Mesenchymal stem cell (in vitro differentiated cells and primary cell): ENCODE measurements at regions not wholly inside any gene's neighbourhood (a gene's known extent, or its start where the extent isn't known, plus 50 kb on each side); places are given as distances from the start of the nearest gene placed in this dataset.

Source experiments
- DNase-seq: peaks from one replicate; pipeline ENCODE4 v3.0.0-alpha.2; 2013
- H2AFZ ChIP-seq: one replicate; pipeline ENCODE4 v1.6.1; 2013; ENCODE audit warnings: low read depth, mild to moderate bottlenecking, control low read depth, inconsistent platforms, low read length, moderate library complexity
- H2AK5ac ChIP-seq: 2 replicates; pipeline ENCODE4 v1.6.1; 2013; ENCODE audit warnings: low read length, moderate library complexity, mild to moderate bottlenecking, inconsistent platforms; ENCODE audit not compliant: severe bottlenecking
- H2BK120ac ChIP-seq: one replicate; pipeline ENCODE4 v1.6.1; 2013; ENCODE audit warnings: low read depth, mild to moderate bottlenecking, inconsistent platforms, low read length, moderate library complexity
- H2BK12ac ChIP-seq, 2 experiments: one replicate each; pipeline ENCODE4 v1.6.1; 2013; ENCODE audit warnings: inconsistent platforms in 2 of 2, low read length in 2 of 2, mild to moderate bottlenecking in 2 of 2, moderate library complexity in 2 of 2, control low read depth in 1 of 2
- H2BK15ac ChIP-seq: one replicate; pipeline ENCODE4 v1.6.1; 2013; ENCODE audit warnings: mild to moderate bottlenecking, low read depth, inconsistent platforms; ENCODE audit not compliant: poor library complexity, severe bottlenecking
- H2BK5ac ChIP-seq: 2 replicates; pipeline ENCODE4 v1.6.1; 2013; ENCODE audit warnings: low read depth, mild to moderate bottlenecking, low read length, control low read depth, inconsistent platforms; ENCODE audit not compliant: poor library complexity, severe bottlenecking
- H3K14ac ChIP-seq, 2 experiments: one replicate each; pipeline ENCODE4 v1.6.1; 2013; ENCODE audit warnings: inconsistent platforms in 2 of 2, low read length in 2 of 2, control low read depth in 1 of 2, mild to moderate bottlenecking in 1 of 2, moderate library complexity in 1 of 2
- H3K18ac ChIP-seq, 2 experiments: one replicate each; pipeline ENCODE4 v1.6.1; 2013; ENCODE audit warnings: inconsistent platforms in 2 of 2, low read length in 2 of 2, control low read depth in 1 of 2, low read depth in 1 of 2, mild to moderate bottlenecking in 1 of 2
- H3K23ac ChIP-seq, 2 experiments: one replicate each; pipeline ENCODE4 v1.6.1; 2013; ENCODE audit warnings: inconsistent platforms in 2 of 2, low read length in 2 of 2, mild to moderate bottlenecking in 2 of 2, moderate library complexity in 2 of 2, control low read depth in 1 of 2
- H3K27ac ChIP-seq: 2 replicates; pipeline ENCODE4 v1.5.1; 2013; ENCODE audit warnings: mild to moderate bottlenecking, moderate library complexity, low read length, control low read depth, inconsistent platforms; ENCODE audit not compliant: poor library complexity, severe bottlenecking
- H3K27me3 ChIP-seq, 2 experiments: 2 replicates each; pipeline versions ENCODE4 v1.6.1 to v1.7.0; 2013; ENCODE audit warnings: low read length in 2 of 2, mild to moderate bottlenecking in 2 of 2, moderate library complexity in 2 of 2, control low read depth in 1 of 2, inconsistent platforms in 1 of 2; ENCODE audit not compliant: control insufficient read depth in 1 of 2, insufficient read depth in 1 of 2
- H3K36me3 ChIP-seq, 2 experiments: 2 replicates each; pipeline versions ENCODE4 v1.6.1 to v1.7.0; 2013; ENCODE audit warnings: low read length in 2 of 2, control low read depth in 1 of 2, inconsistent platforms in 1 of 2, low read depth in 1 of 2, mild to moderate bottlenecking in 1 of 2; ENCODE audit not compliant: insufficient read depth in 2 of 2, control insufficient read depth in 1 of 2
- H3K4ac ChIP-seq, 2 experiments: one replicate each; pipeline ENCODE4 v1.6.1; 2013; ENCODE audit warnings: inconsistent platforms in 2 of 2, low read length in 2 of 2, mild to moderate bottlenecking in 2 of 2, moderate library complexity in 2 of 2, control low read depth in 1 of 2, low read depth in 1 of 2
- H3K4me1 ChIP-seq: 2 replicates; pipeline ENCODE4 v1.6.1; 2013; ENCODE audit warnings: low read depth, low read length, control low read depth; ENCODE audit not compliant: control insufficient read depth, insufficient read depth
- H3K4me2 ChIP-seq: 2 replicates; pipeline ENCODE4 v1.6.1; 2013; ENCODE audit warnings: low read length, mild to moderate bottlenecking, inconsistent platforms; ENCODE audit not compliant: poor library complexity, severe bottlenecking
- H3K4me3 ChIP-seq, 2 experiments: 2 replicates each; pipeline versions ENCODE4 v1.5.1 to v1.7.0; 2013; ENCODE audit warnings: low read length in 2 of 2, mild to moderate bottlenecking in 2 of 2, control low read depth in 1 of 2, low read depth in 1 of 2; ENCODE audit not compliant: insufficient read depth in 1 of 2
- H3K79me1 ChIP-seq: replicated peaks from 2 replicates; pipeline ENCODE4 v1.6.1; 2013; ENCODE audit warnings: mild to moderate bottlenecking, control low read depth, low read length, inconsistent platforms; ENCODE audit not compliant: poor library complexity, severe bottlenecking
- H3K9ac ChIP-seq: 2 replicates; pipeline ENCODE4 v1.7.0; 2013; ENCODE audit warnings: mild to moderate bottlenecking, low read length, moderate library complexity
- H3K9me3 ChIP-seq: 2 replicates; pipeline ENCODE4 v1.7.0; 2013; ENCODE audit warnings: mild to moderate bottlenecking, low read length; ENCODE audit not compliant: control insufficient read depth
- H4K8ac ChIP-seq: one replicate; pipeline ENCODE4 v1.6.1; 2013; ENCODE audit warnings: inconsistent platforms, mild to moderate bottlenecking, low read length, moderate library complexity
- H4K91ac ChIP-seq: one replicate; pipeline ENCODE4 v1.6.1; 2013; ENCODE audit warnings: mild to moderate bottlenecking, low read length, inconsistent platforms
- WGBS: methylation state at CpG from one replicate; pipeline ENCODE4 v1.1.7; 2013; ENCODE audit warnings: mixed read lengths; 5-methylcytosine and 5-hydroxymethylcytosine counted together

- H2BK120ac ChIP-seq, result no peak overlapping the region
- H3K36me3 ChIP-seq, result no peaks in the 10 kb centered on the region
- no peak overlapping the region for H2BK12ac ChIP-seq
- H3K9ac ChIP-seq, result no peak overlapping the region
- H2AK5ac ChIP-seq, result no peak overlapping the region
- no peak overlapping the region for H2BK5ac ChIP-seq
- no peak overlapping the region for H2BK15ac ChIP-seq
- no peak overlapping the region for H2AFZ ChIP-seq
- no peak overlapping the region for H3K27ac ChIP-seq
- no peak overlapping the region for H3K4ac ChIP-seq
- H3K79me1 ChIP-seq, result no peaks in the 10 kb centered on the region
- H3K4me1 ChIP-seq, result no peaks in the 10 kb centered on the region
- no peak for DNase-seq
- no peaks in the 10 kb centered on the region for H3K9me3 ChIP-seq
- no peak overlapping the region for H3K23ac ChIP-seq
- H3K4me3 ChIP-seq, result no peak overlapping the region
- H3K27me3 ChIP-seq, result no peaks in the 10 kb centered on the region
- WGBS, result 96% methylated on average over 3 of the region's 3 CpGs
- H4K8ac ChIP-seq, result no peak overlapping the region
- H3K14ac ChIP-seq, result no peak overlapping the region
- H3K18ac ChIP-seq, result no peak overlapping the region
- no peak overlapping the region for H3K4me2 ChIP-seq
- H4K91ac ChIP-seq, result no peak overlapping the region
These were observed 446.7 kb upstream of the B3GALT2 start for GRCh38 chr1:193633093-193633492.

- no peak overlapping the region for H3K4ac ChIP-seq
- WGBS, result 29% methylated on average over 2 of the region's 3 CpGs
- no peaks in the 10 kb centered on the region for H3K79me1 ChIP-seq
- no peak overlapping the region for H3K4me2 ChIP-seq
- no peak overlapping the region for H2BK12ac ChIP-seq
- H3K14ac ChIP-seq, result no peak overlapping the region
- no peaks in the 10 kb centered on the region for H3K9me3 ChIP-seq
- H4K8ac ChIP-seq, result no peak overlapping the region
- H2BK5ac ChIP-seq, result no peak overlapping the region
- H3K36me3 ChIP-seq, result no peaks in the 10 kb centered on the region
- no peak overlapping the region for H3K4me3 ChIP-seq
- no peak overlapping the region for H3K9ac ChIP-seq
- DNase-seq, result peak; percentile 26
- no peaks in the 10 kb centered on the region for H3K4me1 ChIP-seq
- H3K27ac ChIP-seq, result no peak overlapping the region
- H4K91ac ChIP-seq, result no peak overlapping the region
- no peak overlapping the region for H3K23ac ChIP-seq
- no peak overlapping the region for H3K18ac ChIP-seq
- H3K27me3 ChIP-seq, result no peaks in the 10 kb centered on the region
- no peak overlapping the region for H2AFZ ChIP-seq
- no peak overlapping the region for H2BK120ac ChIP-seq
- no peak overlapping the region for H2AK5ac ChIP-seq
- H2BK15ac ChIP-seq, result no peak overlapping the region
These were observed 444.9 kb upstream of the B3GALT2 start for GRCh38 chr1:193631306-193631705.

- H2AFZ ChIP-seq, result no peak overlapping the region
- no peaks in the 10 kb centered on the region for H3K36me3 ChIP-seq
- H3K4me2 ChIP-seq, result no peak overlapping the region
- no peak overlapping the region for H3K18ac ChIP-seq
- no peak overlapping the region for H2BK12ac ChIP-seq
- H2BK120ac ChIP-seq, result no peak overlapping the region
- no peaks in the 10 kb centered on the region for H3K27me3 ChIP-seq
- no peak overlapping the region for H2BK15ac ChIP-seq
- no peak overlapping the region for H4K91ac ChIP-seq
- H3K4ac ChIP-seq, result no peak overlapping the region
- H3K4me1 ChIP-seq, result no peaks in the 10 kb centered on the region
- 60% methylated on average over 3 of the region's 3 CpGs for WGBS
- peak overlapping the region; percentile 39 for H3K27ac ChIP-seq
- H3K9me3 ChIP-seq, result no peaks in the 10 kb centered on the region
- no peak overlapping the region for H2AK5ac ChIP-seq
- no peak overlapping the region for H3K9ac ChIP-seq
- no peak overlapping the region for H3K4me3 ChIP-seq
- no peak overlapping the region for H3K14ac ChIP-seq
- no peak for DNase-seq
- no peak overlapping the region for H2BK5ac ChIP-seq
- H3K23ac ChIP-seq, result no peak overlapping the region
- H3K79me1 ChIP-seq, result no peaks in the 10 kb centered on the region
- no peak overlapping the region for H4K8ac ChIP-seq
These were observed 443.5 kb upstream of the B3GALT2 start for GRCh38 chr1:193629875-193630274.

- H3K27ac ChIP-seq, result no peak overlapping the region
- H3K23ac ChIP-seq, result no peak overlapping the region
- H2AK5ac ChIP-seq, result no peak overlapping the region
- no peak overlapping the region for H3K4ac ChIP-seq
- no peak overlapping the region for H4K91ac ChIP-seq
- H3K9me3 ChIP-seq, result no peaks in the 10 kb centered on the region
- H3K18ac ChIP-seq, result no peak overlapping the region
- no peaks in the 10 kb centered on the region for H3K27me3 ChIP-seq
- no peaks in the 10 kb centered on the region for H3K4me1 ChIP-seq
- no peak overlapping the region for H3K4me3 ChIP-seq
- H3K79me1 ChIP-seq, result no peaks in the 10 kb centered on the region
- H3K9ac ChIP-seq, result no peak overlapping the region
- no peak for DNase-seq
- H3K14ac ChIP-seq, result no peak overlapping the region
- H3K36me3 ChIP-seq, result no peaks in the 10 kb centered on the region
- H4K8ac ChIP-seq, result no peak overlapping the region
- 85% methylated on average over 2 of the region's 2 CpGs for WGBS
- H2BK15ac ChIP-seq, result no peak overlapping the region
- H2BK5ac ChIP-seq, result no peak overlapping the region
- H2AFZ ChIP-seq, result no peak overlapping the region
- no peak overlapping the region for H2BK12ac ChIP-seq
- no peak overlapping the region for H2BK120ac ChIP-seq
- no peak overlapping the region for H3K4me2 ChIP-seq
These were observed 440.3 kb upstream of the B3GALT2 start for GRCh38 chr1:193626695-193627094.
